Body of pancreas (tissue), 4 donors: ENCODE measurements at regions not wholly inside any gene's neighbourhood (a gene's known extent, or its start where the extent isn't known, plus 50 kb on each side); places are given as distances from the start of the nearest gene placed in this dataset.

Experiments used
- ATAC-seq: fragments of 150-250 bp; one replicate; pipeline ENCODE4 v1.9.1; 2016
- DNase-seq, 4 donors: peaks; one replicate each; pipeline ENCODE4 v3.0.0-alpha.2; 2019
- H3K27ac ChIP-seq, 4 donors: fragments of 200-600 bp; sonication (generic); 1 replicate in 3 of 4; 2 replicates in 1 of 4; pipeline versions ENCODE4 v1.5.1 to v1.6.1; 2016 to 2019; ENCODE audit warnings: mild to moderate bottlenecking in 1 of 4, mixed read lengths in 1 of 4, moderate library complexity in 1 of 4
- H3K27me3 ChIP-seq, 2 donors: fragments of 200-600 bp; sonication (generic); one replicate each; pipeline ENCODE4 v1.6.0; 2016; ENCODE audit warnings: mild to moderate bottlenecking in 1 of 2
- H3K36me3 ChIP-seq, 2 donors: fragments of 200-600 bp; sonication (generic); replicated peaks in 1 of 2; 2 replicates each; pipeline ENCODE4 v1.5.1; 2016; ENCODE audit warnings: low read depth in 2 of 2; ENCODE audit not compliant: insufficient read depth in 1 of 2
- H3K4me1 ChIP-seq: fragments of 200-600 bp; sonication (generic); one replicate; pipeline ENCODE4 v1.6.0; 2016
- H3K4me3 ChIP-seq, 2 donors: fragments of 200-600 bp; sonication (generic); 1 replicate in 1 of 2; 2 replicates in 1 of 2; pipeline ENCODE4 v1.5.1; 2016 to 2019
- H3K9me3 ChIP-seq, 3 donors: fragments of 200-600 bp; sonication (generic); 1 replicate in 2 of 3; 2 replicates in 1 of 3; pipeline ENCODE4 v1.5.1; 2016
- CTCF ChIP-seq, 7 experiments: fragments of 450-650 bp in 4 of 7; fragments of 200-600 bp in 3 of 7; sonication (generic) in 3 of 7; IDR thresholded peaks; one replicate each; pipeline ENCODE4 v1.5.1; 2016 to 2019; ENCODE audit warnings: antibody characterized with exemption in 7 of 7
- POLR2A ChIP-seq, 3 donors: fragments of 450-650 bp; IDR thresholded peaks; one replicate each; pipeline ENCODE4 v1.6.1; 2016; ENCODE audit warnings: antibody characterized with exemption in 3 of 3, mild to moderate bottlenecking in 2 of 3
- WGBS, 2 donors: methylation state at CpG; one replicate each; pipeline ENCODE4 v1.1.5; 2017; 5-methylcytosine and 5-hydroxymethylcytosine counted together
- intact Hi-C: fragments of 100-400 bp; cut with DNase I; formaldehyde crosslinking; loops from one replicate; pipeline ENCODE4 v1.15.1; 2023

- DNase-seq (no peak), ATAC-seq (no peak)
- Histone ChIP-seq H3K27ac (no peak overlapping the region), H3K4me3 (no peak overlapping the region), H3K4me1 (peaks cover 11% of the 10 kb centered on the region), H3K27me3 (no peaks in the 10 kb centered on the region), H3K9me3 (no peaks in the 10 kb centered on the region), H3K36me3 (no peaks in the 10 kb centered on the region)
- intact Hi-C loops, result no loop called here
- no peak for TF ChIP-seq POLR2A (IDR thresholded peaks at IDR 0.05)
- WGBS, 2 donors, result 84 to 87% methylated on average over 7 of the region's 7 CpGs
Measured at GRCh38 chr7:54837761-54838160, 78.8 kb upstream of the SEC61G start.

GRCh38 chr7:54838175-54838910, 79.3 kb upstream of the SEC61G start:
- H3K4me3 ChIP-seq, result no peak overlapping the region
- H3K4me1 ChIP-seq, result peaks cover 11% of the 10 kb centered on the region
- no peaks in the 10 kb centered on the region for H3K27me3 ChIP-seq
- 80% methylated on average over 6 of the region's 6 CpGs for WGBS, 2 donors
- TF ChIP-seq CTCF (IDR thresholded peaks at IDR 0.05) (no peak), POLR2A (IDR thresholded peaks at IDR 0.05) (no peak)
- DNase-seq, result no peak
- ATAC-seq, result no peak
- intact Hi-C loops, result no loop called here
- H3K27ac ChIP-seq, result no peak overlapping the region
- H3K9me3 ChIP-seq, result no peaks in the 10 kb centered on the region
- no peaks in the 10 kb centered on the region for H3K36me3 ChIP-seq

- DNase-seq, result peak; percentile 52 to 62 (median 58)
- intact Hi-C loops, result no loop called here
- TF ChIP-seq CTCF (IDR thresholded peaks at IDR 0.05) (peak; percentile 14 to 56 (median 49)), POLR2A (IDR thresholded peaks at IDR 0.05) (no peak)
Measured at GRCh38 chr7:54839575-54840213, 80.7 kb upstream of the SEC61G start.

GRCh38 chr7:54841772-54842697, 83.0 kb upstream of the SEC61G start:
- H3K27ac ChIP-seq, result no peak overlapping the region
- H3K4me1 ChIP-seq, result peaks cover 11% of the 10 kb centered on the region
- TF ChIP-seq CTCF (IDR thresholded peaks at IDR 0.05), result peak in 4 of 7 experiments; percentile 24 to 30 (median 28)
- no peak for TF ChIP-seq POLR2A (IDR thresholded peaks at IDR 0.05)
- no peaks in the 10 kb centered on the region for H3K36me3 ChIP-seq
- no peaks in the 10 kb centered on the region for H3K9me3 ChIP-seq
- peak; percentile 42 to 52 (median 48) for DNase-seq
- intact Hi-C loops, result no loop called here
- no peaks in the 10 kb centered on the region for H3K27me3 ChIP-seq
- ATAC-seq, result peak; percentile 53
- no peak overlapping the region for H3K4me3 ChIP-seq
- 29 to 39% methylated on average over 8 of the region's 8 CpGs for WGBS, 2 donors

More at GRCh38 chr7:54839575-54840213, 80.7 kb upstream of the SEC61G start:
- 50 to 51% methylated on average over 9 of the region's 9 CpGs for WGBS, 2 donors
- Histone ChIP-seq H3K4me3 (no peak overlapping the region), H3K36me3 (no peaks in the 10 kb centered on the region), H3K4me1 (peaks cover 11% of the 10 kb centered on the region), H3K27me3 (no peaks in the 10 kb centered on the region), H3K27ac (no peak overlapping the region), H3K9me3 (no peaks in the 10 kb centered on the region)
- ATAC-seq, result peak; percentile 68

GRCh38 chr7:54843841-54844355, 84.9 kb upstream of the SEC61G start:
- H3K4me3 ChIP-seq, result no peak overlapping the region
- 59% methylated on average over 3 of the region's 3 CpGs for WGBS, 2 donors
- H3K4me1 ChIP-seq, result peaks cover 11% of the 10 kb centered on the region
- no peak overlapping the region for H3K27ac ChIP-seq
- ATAC-seq (no peak), DNase-seq (no peak)
- TF ChIP-seq CTCF (IDR thresholded peaks at IDR 0.05) (no peak), POLR2A (IDR thresholded peaks at IDR 0.05) (no peak)
- no peaks in the 10 kb centered on the region for H3K9me3 ChIP-seq
- intact Hi-C loops, result no loop called here
- H3K36me3 ChIP-seq, result no peaks in the 10 kb centered on the region
- H3K27me3 ChIP-seq, result no peaks in the 10 kb centered on the region
